NCI-H446 treated with DMSO at 0.1 percent for 48 hours (cell line): ENCODE measurements at regions not wholly inside any gene's neighbourhood (a gene's known extent, or its start where the extent isn't known, plus 50 kb on each side); places are given as distances from the start of the nearest gene placed in this dataset.

Source experiments
- DNase-seq: peaks from one replicate; lab custom pipeline; 2025; lab: John Stamatoyannopoulos, UW

DNA sequence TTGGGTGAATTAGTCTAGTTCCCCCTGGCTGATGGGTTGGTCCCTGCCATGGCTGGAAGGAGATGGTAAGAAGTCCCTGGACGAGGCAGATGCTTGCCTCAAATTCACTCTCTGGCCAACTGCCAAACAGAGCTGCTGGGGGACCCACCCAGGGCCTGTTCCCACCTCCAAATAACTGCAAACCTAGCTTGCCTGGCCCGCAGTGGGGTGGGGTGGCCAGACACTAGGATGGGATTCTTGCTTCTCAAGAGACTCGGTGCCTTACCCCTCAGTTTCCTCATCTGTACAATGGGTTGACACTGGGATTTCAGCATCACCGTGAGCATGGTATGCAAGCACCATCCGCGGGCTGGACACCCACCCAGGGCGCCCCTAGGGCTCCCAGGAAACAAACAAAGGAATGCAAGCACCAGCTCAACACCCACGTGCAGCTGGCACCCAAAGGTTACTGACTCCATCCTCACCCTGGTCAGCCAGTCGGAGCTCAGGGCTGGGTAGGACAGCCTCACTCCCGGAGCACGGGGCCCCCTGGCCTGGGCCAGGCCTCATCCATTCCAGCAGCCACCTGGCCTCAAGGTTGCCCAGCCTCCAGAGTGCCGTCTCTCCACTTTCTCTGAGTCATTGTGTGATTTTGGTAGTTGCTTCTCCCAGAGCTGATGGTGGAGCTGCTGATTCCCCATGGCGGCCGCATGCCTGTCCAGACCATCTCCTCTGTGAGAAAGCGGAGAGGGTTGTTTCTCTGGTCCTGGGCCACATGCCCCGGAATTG is 205.2 kb upstream of the RTL1 start:
- DNase-seq: no peak

DNA sequence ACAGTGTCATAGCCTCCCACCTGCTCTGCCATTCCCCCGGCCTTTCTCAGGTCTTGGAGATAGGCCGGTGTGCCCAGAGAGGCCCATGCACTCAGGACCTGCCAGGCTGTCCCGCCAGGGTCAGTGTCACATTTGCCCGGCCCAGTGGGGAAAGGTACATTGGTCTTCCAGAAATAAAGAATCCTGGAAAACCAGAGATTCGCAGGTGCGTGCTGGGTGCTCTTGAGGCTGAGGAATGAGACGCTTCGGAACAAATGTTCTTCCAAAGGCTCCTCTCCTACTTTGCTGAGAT is 205.8 kb upstream of the RTL1 start:
- DNase-seq: no peak

DNA sequence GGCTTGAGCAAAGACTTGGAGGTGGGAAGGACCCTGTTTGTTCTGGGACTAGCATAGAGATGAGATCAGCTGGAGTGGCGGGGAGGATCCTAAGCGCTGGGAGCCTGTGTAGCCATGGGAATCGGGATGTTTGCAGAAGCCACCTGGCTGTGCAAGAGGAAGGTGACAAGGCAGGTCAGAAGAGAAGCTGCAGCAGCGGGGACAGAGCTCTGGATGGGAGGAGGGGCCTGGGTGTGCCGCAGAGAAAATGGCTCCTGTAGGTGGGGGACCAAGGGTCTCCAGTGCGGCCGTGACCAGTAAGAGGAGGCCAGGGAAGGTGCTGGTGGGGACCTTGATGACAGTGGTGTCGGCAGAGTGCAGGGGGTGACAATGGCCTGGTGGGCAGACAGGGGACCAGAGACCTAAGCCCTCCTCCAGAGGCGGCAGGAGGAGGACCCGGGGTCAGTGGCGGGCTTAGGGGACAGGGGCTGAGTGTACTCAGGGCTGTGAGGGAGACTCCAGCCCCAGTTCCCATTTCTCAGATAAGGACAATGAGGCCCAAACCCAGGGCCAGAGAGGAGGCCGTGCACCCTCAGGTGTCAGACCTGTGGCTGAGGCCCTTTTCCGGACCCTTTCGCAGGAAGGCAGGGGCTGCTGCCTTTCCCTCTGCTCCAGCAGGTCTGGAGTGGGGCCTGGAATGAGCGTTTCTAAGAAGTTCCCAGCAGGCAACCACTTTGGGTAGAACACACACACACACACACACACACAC is 206.6 kb upstream of the RTL1 start:
- DNase-seq: no peak

DNA sequence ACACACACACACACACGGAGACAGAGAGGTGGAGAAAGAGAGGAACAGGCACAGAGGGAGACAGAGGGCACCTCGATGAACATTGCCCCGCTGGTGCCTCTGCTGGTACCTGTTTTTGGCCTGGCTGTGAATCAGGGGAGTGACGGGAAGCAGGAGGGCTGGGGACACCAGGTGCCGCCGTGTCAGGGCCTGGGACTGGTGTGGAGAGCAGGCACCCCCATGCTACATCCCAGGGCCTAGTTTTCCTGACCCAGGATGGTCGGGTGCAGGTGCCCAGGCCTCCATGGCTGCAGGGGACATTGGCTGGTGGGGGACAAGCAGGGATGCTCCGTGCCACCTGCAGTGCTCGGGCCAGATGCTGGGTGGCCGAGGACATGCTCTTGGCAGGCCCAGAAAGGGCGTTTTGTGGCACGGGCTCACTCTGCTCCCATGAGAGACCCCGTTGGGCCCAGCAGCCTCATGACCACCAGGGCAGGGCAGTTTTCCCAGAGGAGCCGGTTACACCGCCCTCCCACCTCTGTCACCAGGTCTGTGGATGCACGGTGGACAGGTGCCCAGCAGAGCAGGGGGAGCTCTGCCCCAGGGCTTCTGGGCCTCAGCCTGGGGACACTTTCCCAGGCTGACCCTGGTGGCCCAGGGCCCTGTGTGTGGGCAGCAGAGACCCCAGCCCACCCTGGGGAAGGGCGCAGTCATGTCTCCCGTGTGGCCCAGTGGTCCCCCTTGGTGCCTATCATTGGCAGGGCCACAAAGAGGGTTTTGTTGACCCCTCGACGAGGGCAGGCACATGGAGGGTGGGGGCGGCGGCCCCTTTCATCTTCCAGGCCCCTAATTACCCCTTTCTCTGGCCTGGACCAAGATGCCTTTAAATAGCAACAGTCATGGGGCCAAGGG is 207.5 kb upstream of the RTL1 start:
- DNase-seq: no peak

DNA sequence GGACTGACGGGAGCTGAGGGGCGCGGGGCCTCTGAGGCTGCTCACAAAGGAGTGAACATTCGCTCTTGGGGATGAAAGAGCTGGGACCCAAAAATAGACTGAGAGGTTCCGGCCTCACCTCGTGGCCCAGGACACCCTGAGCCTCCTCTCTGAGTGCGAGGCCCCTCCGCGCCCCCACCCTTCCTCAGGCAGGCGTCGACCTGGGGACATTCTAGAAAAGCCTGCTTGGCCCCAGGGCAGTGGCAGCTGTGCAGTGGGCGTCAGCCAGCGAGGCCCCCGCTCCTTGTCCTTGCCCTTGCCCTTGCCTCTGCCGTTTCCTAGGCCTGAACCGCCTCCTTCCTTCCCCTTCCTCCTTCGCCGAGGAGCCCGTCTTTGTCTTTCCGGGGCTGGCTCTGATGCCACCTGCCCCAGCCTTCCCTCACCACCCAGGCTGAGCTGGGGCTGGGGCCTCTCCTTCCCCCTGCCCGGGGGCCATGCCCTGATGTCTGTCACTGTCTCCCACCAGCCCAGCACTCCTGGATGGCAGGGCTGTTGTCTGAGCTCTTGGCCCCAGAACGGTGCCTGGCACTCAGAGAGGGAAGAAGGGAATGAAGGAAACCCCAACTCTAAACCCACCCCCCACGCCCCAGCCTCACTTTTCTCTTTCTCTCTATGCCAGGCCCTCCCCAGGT is 208.2 kb upstream of the RTL1 start:
- DNase-seq: no peak

DNA sequence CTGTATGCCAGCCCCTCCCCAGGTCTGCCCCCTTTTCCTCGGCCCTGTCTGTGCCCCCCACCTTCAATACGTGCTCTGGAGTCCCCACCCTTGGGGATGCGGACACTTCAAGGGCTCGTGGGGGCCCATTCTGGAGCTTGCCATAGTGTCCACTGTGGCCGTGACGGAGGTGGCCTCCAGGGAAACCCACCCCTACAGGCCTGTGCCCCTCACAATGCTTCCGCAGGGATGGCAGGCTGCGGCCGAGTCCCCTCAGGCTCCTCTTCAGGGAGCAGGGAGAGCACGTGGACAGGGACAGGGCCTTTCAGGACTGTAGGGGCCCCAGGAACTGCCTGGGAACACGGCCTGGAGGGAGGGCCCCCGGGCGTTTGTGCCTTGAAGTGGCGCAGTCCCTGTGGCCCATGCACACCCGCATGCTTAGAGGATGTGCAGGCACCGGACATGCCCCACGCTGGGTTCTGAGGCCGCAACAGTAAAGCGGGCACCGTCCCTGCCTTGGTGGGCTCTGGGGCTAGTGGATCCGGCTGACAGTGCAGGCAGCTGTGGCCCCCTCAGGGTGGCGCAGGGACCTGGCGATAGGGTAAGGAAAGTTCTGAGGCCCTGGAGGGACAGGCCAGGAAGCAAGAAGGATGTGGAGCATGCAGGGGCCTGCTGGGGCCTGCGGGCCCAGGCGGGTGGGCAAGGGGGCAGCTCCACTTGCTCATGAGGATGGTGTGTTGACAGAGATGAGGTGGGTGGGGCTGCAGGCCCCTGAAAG is 209.0 kb upstream of the RTL1 start:
- DNase-seq: no peak

DNA sequence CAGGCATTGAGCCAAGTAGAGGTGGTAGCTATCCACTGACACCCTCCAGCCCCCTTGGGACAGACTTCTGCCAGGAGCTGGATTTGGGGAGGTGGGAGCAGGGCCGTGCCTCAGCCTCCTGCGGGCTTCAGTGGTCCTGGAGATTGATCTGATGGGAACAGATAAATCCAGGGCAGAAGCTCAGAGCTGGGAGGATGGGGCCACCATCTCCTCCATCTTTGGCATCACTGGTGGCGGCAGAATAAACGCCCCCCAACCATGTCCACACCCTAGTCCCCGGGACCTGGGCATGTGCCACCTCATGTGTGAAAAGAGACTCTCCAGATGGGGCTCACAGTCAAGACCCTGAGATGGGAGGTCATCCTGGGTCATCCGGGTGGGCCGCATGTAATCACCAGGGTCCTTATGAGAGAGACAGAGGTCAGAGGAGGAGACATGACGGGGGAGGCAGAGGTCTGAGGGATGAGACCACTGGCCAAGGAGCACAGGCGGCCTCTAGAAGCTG is 209.6 kb upstream of the RTL1 start:
- no peak for DNase-seq

DNA sequence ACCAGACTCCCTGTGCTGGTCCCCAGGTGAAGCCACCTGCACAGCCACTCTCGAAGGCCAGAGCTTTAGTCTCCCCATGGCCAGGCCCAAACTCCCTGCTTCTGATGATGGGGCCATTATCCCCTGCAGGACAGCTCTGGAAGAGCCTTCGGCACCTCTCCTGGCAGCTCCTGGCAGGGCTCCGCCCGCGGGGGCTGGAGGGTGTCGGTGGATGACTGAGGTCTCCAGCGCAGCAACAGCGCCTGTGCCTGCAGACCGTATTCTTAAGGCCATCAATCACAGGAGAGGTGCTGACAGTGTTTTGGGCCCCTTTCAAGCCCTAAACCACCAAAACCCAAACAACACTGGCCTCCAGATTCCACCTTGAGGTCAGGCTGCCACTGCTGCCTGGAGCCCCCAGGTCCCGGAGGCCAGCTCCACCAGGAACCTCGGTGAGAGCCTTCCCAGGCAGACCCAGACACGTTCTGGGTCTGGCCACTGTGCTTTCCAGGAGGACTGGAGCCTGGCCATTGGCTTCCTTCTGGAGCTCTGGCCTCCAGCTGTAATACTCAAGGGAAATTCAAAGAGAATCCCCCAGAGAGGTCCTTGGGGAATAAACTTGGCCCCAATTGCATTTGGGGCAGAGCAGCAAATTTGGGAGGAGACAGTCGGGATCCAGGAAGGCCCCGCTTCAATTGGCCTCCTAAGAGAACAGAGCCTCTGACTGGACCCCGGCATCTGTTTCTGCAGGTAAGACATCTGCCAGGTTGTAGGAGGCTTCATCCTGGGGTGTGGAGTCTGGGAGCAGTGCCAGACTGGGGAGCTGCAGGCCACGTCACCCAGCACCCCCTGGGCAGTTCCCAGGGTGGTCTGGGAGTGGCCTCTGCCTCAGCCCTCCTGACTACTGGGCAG is 210.6 kb upstream of the RTL1 start:
- DNase-seq: no peak

DNA sequence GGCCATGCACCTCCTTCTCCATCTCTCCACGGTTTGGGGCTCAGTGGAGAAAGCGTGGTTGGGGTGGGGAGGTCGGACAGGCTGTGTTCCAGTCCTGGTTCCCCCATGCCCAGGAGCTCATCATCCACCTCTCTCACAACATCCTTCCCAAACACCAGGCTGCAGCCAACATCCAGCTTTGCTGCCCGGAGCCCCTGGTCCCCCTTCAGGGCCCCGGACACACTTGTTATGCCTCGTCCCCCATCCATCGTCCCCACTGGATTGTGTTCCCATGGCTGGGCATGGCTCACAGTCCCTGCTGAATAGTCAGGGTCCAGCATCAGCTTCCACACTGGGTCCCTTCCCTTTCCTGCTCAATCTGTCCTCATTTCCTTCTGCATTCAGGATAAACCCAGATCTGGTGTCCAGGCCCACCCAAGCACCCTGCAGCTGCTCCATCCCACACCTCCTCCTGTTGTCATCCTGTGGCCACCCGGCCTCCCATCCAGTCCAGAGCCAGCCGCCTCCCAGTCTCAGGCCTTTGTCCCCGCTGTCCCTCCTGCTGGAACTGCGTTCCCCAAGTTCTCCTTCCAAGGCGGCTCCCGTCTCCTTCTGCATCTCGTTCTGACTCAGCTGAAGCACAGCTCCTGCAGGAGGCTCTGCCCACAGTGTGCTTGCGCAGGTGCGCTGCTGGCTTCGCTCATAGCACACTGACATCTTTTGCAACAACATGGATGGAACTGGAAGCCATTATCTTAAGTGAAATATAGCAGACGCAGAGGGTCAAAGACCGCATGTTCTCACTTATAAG is 211.4 kb upstream of the RTL1 start:
- no peak for DNase-seq

DNA sequence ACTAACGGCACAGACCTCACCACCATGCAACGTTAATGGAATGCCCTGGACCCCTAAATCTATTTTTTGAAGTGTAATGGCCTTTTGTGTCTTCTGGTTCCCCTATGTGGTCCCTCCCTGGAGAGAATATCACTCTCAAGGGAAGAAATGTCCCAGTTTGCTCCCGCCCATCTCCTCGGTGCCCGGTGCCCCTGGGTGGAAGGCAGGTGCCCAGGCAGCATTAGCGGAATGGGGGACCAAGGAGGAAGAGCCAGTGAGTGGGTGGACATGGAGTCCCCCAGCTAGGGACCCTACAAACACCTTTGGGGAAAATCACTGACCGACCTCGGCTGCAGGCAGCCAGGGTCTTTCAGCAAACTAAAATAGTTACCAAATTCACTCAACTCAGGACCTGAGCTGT is 212.1 kb upstream of the RTL1 start:
- DNase-seq: no peak

DNA sequence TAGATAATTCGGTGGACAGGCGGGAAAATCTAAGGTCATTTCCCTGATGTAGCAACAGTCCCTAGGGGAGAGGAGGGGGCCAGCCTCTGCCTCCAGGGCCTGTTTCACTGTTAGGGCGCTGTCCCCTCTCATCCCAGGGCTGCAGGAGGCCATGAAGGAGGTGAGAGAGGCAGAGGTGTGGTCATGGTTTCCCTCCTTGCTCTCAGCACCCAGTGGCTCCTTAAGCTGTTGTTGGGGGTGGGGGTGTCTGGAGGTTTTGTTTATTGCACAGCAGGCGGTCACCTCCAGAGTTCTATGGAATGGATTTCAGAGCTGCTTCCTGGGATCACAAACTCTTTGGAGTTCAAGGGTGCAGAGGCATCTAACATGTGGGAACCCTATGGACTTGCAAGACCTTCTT is 212.5 kb upstream of the RTL1 start:
- DNase-seq: no peak

DNA sequence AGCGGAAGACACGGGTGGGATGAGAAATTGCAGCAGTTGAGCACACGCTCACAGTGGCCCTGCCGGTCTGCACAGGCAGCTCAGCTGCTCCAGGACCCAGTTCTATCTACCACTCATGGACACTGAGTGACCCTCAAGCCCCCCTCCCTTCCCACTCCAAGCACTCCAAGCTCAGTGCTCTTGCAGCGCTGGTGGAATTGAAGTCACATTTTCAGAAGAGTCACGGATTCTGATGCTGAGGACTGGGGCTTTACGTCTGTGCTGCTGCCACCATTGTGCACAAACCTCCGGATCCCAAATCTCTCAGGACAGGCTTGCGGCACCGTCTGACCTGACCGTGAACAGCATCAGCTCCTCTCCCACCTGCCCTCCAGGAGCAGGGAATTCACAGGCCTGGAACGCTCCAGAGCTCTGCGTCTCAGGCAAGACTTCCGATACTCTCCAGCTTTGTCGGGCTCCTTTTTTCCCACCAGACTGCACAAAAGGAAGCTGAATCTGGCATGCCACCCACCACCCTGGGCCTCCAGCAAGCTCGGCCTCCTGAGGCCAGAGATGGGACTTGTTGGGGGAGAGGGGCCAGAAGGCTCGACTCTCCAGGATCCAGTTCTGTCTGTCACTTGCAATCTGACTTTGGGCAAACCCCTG is 213.1 kb upstream of the RTL1 start:
- no peak for DNase-seq

DNA sequence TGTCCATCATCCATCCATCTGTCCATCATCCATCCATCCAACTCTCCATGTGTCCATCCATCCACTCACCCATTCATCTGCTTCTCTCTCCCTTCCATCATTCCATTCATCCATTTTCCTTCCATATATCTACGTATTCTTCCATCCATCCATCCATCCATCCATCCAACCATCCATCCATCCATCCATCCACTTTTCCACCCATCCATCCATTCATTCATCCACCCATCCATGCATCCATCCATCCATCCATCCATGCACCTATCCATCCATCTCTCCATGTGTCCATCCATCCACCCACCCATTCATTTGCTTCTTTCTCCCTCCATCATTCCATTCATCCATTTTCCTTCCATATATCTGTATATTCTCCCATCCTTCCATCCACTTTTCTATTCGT is 214.0 kb upstream of the RTL1 start:
- no peak for DNase-seq

DNA sequence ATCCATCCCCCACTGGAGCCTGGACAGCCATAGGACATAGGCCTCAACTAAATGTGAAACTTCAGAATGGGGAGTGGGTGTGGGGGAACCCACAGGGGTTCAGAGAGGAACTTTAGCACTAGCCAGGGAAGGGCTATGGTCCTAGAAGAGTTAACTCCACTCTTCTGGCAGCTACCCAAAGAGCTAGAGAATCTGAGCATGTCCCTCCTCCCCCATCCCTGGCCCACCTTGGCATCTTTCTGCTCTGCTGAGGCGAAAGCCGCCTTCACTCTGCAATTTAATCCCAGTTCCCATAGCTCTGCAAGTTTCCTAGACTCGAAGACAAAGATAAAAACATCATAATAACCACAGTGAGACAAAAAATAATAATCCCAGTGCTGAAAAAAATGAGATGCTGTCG is 214.7 kb upstream of the RTL1 start:
- no peak for DNase-seq

DNA sequence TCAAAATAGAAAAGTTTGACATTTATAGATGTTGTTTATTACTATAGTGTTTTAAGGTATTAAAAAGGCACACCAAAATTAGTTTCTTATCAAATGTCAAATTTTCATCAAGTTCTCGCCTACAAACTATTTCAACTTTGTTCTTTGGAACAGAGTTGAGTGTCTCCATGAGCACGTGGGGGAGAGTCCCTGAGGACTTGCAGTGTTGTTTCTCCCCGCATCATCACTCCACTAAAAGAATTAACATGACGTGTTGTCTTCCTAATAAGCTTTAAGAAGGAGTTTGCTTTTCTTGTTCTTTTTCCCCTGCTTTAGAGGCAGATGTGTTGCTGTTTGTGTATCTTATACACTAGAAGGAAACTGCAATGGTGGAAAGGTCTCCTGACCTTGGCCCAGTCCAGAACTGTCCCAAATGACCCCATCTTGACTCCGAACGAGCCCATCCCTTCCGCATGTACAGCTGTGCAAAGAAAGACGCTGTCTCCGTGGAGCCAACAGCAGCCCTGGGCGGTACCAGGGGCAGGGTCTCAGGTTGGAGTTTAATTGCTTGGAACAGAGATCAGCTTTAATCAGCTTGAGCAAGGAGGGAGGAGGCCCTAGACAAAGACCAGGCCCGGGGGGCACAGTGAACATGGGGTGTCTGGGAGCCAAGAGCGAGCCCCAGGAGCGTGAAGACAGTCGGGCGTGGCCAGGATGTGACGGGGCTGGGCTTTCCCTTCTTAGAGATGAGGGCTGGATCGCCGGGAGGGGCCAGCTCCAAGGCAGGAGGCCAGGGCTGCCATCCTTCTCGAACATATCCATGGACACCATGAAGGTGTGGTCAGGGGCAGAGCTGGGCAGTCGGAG is 215.4 kb upstream of the RTL1 start:
- no peak for DNase-seq

DNA sequence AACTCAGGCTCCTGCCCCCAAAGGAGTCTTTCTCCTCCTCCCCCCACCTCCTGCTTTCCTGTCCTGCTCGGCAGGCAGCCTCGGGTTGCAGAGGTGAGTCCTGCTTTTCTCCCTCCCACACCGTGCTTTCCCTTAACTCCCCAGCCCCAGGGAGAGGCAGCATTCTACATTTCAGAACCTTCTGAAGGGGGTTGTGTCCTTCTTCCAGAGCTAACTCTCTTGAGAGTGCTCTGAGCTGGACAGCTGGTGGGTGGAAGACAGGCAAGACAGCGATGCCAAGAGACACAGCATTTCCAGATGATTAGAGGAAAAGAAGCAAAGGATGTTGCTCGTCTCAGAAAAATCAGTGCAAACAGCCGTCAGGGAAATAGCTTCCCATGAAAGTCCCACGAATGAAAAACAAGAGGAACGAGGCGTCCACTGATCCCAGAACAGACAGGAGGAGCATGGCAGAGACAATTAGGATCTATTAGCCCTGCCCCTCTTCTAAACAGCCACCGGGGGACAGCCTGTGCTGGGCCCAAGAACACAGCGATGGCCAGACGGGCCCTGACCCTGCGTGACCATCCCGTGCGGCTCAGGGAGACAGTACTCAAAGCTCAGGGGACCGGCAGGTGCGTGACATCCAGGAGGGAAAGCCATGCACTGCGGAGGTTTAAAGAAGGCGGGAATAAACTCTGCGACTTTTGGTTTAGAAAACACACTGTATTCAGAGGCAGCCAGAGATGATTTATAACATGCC is 216.5 kb upstream of the RTL1 start:
- no peak for DNase-seq
